Mesothelial cell of epicardium (in vitro differentiated cells): ENCODE measurements at regions not wholly inside any gene's neighbourhood (a gene's known extent, or its start where the extent isn't known, plus 50 kb on each side); places are given as distances from the start of the nearest gene placed in this dataset.

Experiments used
- DNase-seq, 2 experiments: peaks; one replicate each; pipeline ENCODE4 v3.0.0; 2021; ENCODE audit warnings: low spot score in 2 of 2; ENCODE audit not compliant: unreplicated experiment in 2 of 2
- H3K27ac Mint-ChIP-seq: 2 replicates; pipeline ENCODE4 v1.8.0; 2021; ENCODE audit warnings: mixed read lengths
- H3K27me3 Mint-ChIP-seq: 2 replicates; pipeline ENCODE4 v1.8.0; 2021; ENCODE audit warnings: low read depth, mixed read lengths
- H3K36me3 Mint-ChIP-seq: 2 replicates; pipeline ENCODE4 v1.8.0; 2021; ENCODE audit warnings: mixed read lengths
- H3K4me1 Mint-ChIP-seq: 2 replicates; pipeline ENCODE4 v1.8.0; 2021; ENCODE audit warnings: mixed read lengths
- H3K4me3 Mint-ChIP-seq: 2 replicates; pipeline ENCODE4 v1.8.0; 2021; ENCODE audit warnings: mild to moderate bottlenecking, moderate library complexity, mixed read lengths
- H3K9me3 Mint-ChIP-seq: 2 replicates; pipeline ENCODE4 v1.8.0; 2021; ENCODE audit warnings: mixed read lengths
- TF ChIP-seq, protein P1 (sequence below): fragments of 200-600 bp; sonication (generic); IDR thresholded peaks from one replicate; pipeline ENCODE4 v1.5.0; 2021; ENCODE audit warnings: antibody characterized with exemption; ENCODE audit not compliant: unreplicated experiment

DNA sequence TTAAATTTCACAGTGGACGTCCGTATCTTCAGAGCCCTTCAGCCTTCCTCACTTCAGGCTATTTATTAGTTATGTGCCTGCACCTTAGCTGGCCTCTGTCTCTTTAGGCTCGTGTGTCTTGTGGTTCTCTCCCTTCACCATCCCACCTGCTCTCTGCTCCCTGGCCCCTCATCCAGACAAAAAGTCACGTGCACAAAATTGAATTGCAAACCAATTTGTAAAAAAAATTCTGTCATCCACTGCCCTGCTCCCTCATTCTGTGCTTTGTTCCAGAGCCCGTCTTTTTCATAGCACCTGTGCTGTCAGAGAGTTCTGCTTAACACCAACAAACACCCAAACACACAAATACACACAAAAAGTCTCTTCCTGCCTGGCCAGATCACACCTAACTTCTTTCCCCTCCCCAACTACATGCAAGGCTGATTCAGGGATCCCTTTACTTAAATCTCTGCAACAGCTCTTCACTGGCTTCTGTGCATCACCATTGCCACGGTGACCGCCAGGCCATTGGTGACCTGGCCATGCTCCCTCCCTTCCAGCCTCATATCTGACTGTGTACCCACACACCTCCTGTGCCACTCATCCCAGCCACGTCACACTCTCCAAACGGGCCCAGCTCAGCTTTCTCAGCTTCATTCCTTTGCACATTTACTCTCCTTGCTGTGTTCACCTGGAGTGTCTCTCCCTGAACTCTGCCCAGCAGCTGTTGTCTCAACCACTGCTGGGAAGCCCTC is 205.7 kb downstream of the TTC8 start:
- Mint-ChIP-seq H3K9me3 (no peaks in the 10 kb centered on the region), H3K27ac (no peak overlapping the region), H3K27me3 (peaks cover 48% of the 10 kb centered on the region), H3K4me3 (no peak overlapping the region), H3K4me1 (no peaks in the 10 kb centered on the region), H3K36me3 (no peaks in the 10 kb centered on the region)
- TF ChIP-seq, protein P1, sequence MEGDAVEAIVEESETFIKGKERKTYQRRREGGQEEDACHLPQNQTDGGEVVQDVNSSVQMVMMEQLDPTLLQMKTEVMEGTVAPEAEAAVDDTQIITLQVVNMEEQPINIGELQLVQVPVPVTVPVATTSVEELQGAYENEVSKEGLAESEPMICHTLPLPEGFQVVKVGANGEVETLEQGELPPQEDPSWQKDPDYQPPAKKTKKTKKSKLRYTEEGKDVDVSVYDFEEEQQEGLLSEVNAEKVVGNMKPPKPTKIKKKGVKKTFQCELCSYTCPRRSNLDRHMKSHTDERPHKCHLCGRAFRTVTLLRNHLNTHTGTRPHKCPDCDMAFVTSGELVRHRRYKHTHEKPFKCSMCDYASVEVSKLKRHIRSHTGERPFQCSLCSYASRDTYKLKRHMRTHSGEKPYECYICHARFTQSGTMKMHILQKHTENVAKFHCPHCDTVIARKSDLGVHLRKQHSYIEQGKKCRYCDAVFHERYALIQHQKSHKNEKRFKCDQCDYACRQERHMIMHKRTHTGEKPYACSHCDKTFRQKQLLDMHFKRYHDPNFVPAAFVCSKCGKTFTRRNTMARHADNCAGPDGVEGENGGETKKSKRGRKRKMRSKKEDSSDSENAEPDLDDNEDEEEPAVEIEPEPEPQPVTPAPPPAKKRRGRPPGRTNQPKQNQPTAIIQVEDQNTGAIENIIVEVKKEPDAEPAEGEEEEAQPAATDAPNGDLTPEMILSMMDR = no peak
- DNase-seq = no peak

- no peak for DNase-seq
- no peaks in the 10 kb centered on the region for H3K36me3 Mint-ChIP-seq
- H3K27me3 Mint-ChIP-seq = peaks cover 40% of the 10 kb centered on the region
- H3K4me3 Mint-ChIP-seq = no peak overlapping the region
- TF ChIP-seq, protein P1 = no peak
- H3K4me1 Mint-ChIP-seq = no peaks in the 10 kb centered on the region
- no peaks in the 10 kb centered on the region for H3K9me3 Mint-ChIP-seq
- H3K27ac Mint-ChIP-seq = no peak overlapping the region
Observed at GRCh38 chr14:89030921-89031320, 206.5 kb downstream of the TTC8 start.

DNA sequence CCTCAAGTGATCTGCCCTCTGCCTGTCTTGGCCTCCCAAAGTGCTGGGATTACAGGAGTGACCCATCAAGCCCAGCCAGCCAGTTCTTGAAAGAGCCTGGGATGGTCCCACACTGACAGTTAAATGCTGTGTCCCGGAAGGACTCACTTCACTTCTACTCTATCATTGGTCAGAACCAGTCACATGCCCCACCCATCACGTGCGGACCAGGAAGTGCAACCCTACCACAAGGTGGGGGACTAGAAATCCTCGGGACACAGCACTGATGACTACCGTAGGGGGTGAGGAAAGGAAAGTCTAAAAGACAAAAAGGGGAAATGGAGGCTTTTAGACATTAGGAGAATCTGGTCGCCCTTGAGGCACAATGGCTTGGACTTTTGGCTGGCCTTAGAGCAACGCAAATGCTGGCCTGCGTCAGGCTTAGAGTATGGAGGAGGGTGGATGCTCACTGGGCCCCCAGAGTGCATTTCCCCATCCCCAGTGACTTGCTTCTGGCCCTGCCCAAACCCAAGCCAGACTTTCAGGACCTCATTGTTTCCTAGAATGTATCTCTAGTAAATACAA is 207.7 kb downstream of the TTC8 start:
- H3K4me3 Mint-ChIP-seq = no peak overlapping the region
- no peaks in the 10 kb centered on the region for H3K4me1 Mint-ChIP-seq
- TF ChIP-seq, protein P1 = no peak
- DNase-seq = no peak
- peaks cover 2% of the 10 kb centered on the region for H3K9me3 Mint-ChIP-seq
- peaks cover 33% of the 10 kb centered on the region for H3K27me3 Mint-ChIP-seq
- no peak overlapping the region for H3K27ac Mint-ChIP-seq
- no peaks in the 10 kb centered on the region for H3K36me3 Mint-ChIP-seq

GRCh38 chr14:89033756-89034155 is 209.3 kb downstream of the TTC8 start:
- Mint-ChIP-seq H3K27me3 (peaks cover 21% of the 10 kb centered on the region), H3K27ac (no peak overlapping the region), H3K4me3 (no peak overlapping the region), H3K9me3 (peaks cover 5% of the 10 kb centered on the region), H3K4me1 (no peaks in the 10 kb centered on the region), H3K36me3 (no peaks in the 10 kb centered on the region)
- TF ChIP-seq, protein P1 = no peak
- no peak for DNase-seq

GRCh38 chr14:89036371-89036770 is 211.9 kb downstream of the TTC8 start:
- Mint-ChIP-seq H3K27ac (no peak overlapping the region), H3K4me1 (peaks cover 10% of the 10 kb centered on the region), H3K36me3 (no peaks in the 10 kb centered on the region), H3K9me3 (peaks cover 5% of the 10 kb centered on the region), H3K27me3 (peaks cover 2% of the 10 kb centered on the region), H3K4me3 (no peak overlapping the region)
- TF ChIP-seq, protein P1 = no peak
- no peak for DNase-seq
